GM19468 (cell line): ENCODE measurements at regions not wholly inside any gene's neighbourhood (a gene's known extent, or its start where the extent isn't known, plus 50 kb on each side); places are given as distances from the start of the nearest gene placed in this dataset.
"Not testable (repeated sequence)": the region's sequence is repeated elsewhere in the genome, so short reads cannot be mapped to it uniquely, and the experiment has no call there.

Experiments
- ATAC-seq: cut with Tn5 transposase; IDR thresholded peaks from one replicate; pipeline ENCODE4 v1.9.1; 2021; ENCODE audit warnings: mild to moderate bottlenecking, moderate library complexity, moderate number of reproducible peaks; ENCODE audit not compliant: unreplicated experiment; ENCODE audit errors: extremely low read depth

GRCh38 chr7:25574828-25575227, 346.5 kb upstream of the NPVF start:
- no peak for ATAC-seq

DNA sequence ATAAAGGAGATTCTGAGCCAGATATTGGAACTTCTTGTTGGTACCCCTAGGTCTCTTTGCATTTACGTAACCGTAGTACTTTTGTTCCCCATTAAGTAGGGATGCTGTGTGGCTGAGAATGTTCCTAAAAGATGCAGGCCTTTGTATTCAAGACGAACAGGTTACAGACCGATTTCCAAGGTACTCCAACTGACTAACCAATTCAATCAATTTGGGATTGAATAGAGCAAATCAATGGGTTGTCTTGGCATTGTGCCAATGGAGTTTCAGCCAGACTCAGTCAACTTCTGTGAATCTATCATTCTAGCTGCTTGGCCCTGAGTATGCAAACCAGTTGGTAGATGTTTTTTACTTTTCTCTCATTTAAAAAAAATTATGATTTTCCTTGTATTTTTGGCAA, 347.3 kb upstream of the NPVF start:
- ATAC-seq: no peak

GRCh38 chr7:25578991-25579777, 350.9 kb upstream of the NPVF start:
- ATAC-seq: no peak

GRCh38 chr7:25579778-25580075, 351.4 kb upstream of the NPVF start:
- no peak for ATAC-seq

DNA sequence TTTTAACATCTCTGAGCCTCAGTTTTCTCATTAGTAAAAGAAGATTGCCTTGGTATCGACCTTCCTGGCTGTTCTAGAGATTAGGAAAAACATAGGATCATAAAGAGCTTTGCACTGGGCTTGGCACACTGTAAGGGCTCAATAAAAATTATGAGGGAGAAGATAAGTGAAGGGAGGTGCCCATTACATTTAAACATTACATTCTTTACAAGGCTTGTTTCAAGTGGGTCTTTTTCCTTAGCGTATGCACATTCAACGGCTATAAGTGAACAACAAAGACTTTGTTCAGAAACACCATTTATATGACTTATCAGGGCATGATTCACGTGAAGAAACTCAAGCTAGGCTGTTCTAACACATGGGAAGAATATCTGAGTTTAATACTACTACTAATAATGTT, 351.9 kb upstream of the NPVF start:
- no peak for ATAC-seq

DNA sequence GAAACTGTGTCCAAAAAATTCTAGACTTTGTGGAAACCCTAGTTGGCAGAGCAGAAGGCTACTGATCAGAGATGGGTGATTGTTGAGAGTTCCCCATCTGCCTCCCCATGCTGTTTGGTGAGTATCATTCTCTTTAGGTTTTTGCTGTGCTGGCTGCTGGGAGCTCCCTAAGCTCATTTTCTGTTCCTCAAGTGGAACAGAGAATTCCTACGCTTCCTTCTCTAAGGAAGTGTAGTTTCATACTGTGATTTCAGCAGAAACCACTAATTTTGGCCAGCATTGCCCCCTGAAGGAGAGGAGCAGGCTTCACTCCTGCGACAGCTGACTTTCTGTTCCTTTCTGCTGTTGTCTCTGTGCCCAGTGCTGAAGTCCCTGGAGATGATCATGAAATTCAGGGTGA, 355.3 kb upstream of the NPVF start:
- ATAC-seq: no peak

DNA sequence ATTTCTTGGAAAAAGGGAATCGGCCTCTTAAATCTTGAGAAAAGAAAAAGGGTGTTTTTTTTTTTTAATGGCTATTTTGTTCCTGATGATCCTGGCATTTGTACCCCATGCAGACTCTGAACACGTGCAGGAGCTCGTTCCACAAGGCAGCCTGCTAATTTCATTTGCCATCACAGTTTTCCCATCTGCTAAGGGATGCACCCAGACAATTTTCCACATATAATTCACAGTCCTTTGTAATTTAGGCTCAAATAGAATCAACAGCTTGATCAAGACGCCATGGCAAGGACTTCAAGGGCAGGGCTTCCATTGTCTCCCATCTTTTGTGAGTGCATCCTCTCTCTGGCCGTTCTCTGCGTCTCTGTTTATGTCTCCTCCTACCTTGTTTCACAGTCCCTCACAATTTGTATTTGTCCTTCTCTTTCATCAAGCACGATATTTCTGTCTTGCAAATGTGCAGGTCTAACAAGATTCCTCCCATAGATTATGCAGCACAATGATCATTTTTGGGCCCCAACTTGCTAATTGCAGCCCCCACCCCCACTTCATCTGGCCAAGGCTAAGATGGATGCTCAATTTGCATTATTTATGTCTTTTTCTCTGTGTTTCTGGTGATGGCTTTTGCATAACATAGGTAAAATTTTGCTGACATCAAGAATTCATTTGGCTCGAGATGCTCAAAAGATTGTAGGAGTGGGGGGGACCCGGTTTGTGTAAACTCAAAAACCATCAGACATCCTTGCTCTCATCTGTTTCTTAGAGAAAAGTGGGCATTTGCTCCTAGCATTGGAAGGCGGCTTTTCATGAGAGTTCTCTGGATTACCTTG, 356.0 kb upstream of the NPVF start:
- ATAC-seq: no peak

DNA sequence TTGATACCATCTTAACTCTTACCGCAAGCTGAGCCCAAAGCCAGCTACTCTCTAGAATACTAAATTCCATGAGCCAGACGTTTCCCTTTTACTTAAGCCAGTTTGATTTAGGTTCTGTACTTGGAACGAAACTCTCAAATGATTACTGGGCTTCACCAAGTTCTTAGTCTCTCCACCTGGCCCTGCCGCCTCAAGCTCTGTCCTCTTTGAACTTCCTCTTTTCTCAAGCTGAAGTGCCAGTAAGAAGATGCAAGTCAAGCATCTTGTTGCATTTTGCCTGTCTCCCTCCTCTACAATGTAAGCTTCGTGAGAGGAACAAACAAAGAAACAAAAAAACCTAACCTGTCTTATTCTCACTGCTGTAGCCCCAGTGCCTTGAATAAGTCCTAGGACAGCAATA, 358.2 kb upstream of the NPVF start:
- no peak for ATAC-seq

DNA sequence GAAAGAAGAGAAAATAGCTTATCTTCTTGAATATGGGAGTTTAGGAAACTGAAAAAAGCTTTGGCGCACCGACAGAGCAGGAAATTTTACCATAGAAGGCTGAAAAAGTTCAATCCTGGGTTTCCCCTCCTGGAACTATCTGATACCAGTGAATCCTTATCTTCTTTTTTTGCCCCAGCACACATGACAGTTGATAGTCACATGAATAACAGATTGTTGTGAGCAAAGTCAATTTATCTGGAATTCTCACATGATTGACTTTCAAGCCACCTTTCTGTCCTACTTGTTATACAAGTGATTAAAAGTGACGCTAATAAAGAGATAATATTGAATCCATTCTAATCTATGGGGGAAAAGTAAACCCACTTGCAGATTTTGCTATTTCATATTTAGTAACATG, 365.8 kb upstream of the NPVF start:
- ATAC-seq: no peak

DNA sequence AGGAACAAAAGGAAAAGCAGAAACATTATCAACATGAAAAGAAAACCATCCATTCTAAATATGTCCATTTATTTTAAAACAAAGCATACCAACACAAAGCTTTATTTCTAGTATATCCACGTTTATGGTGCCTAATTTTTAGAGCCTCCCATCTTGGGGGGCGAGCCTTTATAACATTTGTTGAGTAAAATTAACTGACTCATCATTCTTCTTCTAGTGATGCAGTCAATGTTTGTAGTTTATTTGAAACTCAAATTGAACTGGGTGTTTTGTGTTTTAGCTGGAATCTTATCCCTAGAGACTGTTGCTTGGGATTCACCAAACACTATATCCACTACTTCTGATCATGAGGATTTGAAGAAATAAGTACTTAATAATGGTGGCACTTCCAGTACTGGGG, 366.4 kb upstream of the NPVF start:
- no peak for ATAC-seq

DNA sequence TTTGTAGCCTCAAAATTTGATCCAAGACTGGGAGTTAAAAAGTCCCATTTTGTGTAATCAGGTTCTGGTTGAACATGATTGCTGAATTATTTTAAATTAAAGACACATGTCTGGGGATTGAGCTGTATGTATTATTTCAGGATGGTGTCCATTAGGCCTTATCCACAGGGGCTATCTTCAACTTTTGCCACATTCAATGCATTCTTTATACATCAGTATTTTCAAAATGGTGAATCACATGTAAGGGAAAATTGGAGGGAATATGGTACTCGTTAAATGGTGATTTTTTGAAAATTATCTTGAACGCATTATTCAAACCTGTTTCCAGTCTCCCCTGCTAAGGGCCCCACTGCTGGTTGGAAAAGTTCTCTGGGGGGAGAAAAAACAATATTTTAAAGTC, 367.7 kb upstream of the NPVF start:
- no peak for ATAC-seq

DNA sequence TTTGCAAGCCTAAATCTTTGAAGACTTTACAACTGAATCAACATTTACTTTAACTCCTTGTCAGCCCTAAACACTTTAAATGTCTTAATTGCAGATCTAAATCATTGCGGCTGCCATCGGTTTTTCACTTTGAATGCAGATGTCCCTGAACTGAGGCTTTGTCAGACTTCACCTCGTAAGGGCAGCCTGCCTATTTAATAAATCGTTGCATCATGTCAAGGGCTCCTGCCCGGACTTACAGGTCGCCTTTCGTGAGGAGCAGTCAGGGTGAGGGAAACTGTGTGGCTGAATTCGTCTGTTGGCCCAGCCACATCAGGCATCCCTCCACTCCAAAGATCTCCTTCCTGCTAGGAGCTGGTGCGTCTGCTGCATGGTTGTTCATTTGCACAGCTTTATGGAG, 368.2 kb upstream of the NPVF start:
- ATAC-seq: no peak

DNA sequence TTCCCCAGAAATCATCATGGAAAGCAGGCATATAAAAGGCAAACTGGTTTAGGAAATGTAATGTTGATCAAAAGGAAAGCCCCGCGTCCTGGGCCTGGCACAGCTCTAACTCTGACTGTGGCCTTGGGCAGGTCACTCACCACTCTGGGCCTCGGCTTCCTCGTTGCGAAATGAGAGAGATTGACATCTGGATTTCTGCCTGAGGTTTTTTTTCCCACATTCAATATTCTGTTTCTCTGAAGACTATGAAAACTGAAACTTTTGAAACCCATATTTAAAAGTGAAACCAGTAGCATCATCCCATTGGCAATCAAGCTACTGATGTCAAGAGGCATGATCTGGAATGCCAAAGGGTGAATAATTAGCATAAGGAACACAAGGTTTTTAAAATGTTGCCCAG, 369.7 kb upstream of the NPVF start:
- no peak for ATAC-seq

DNA sequence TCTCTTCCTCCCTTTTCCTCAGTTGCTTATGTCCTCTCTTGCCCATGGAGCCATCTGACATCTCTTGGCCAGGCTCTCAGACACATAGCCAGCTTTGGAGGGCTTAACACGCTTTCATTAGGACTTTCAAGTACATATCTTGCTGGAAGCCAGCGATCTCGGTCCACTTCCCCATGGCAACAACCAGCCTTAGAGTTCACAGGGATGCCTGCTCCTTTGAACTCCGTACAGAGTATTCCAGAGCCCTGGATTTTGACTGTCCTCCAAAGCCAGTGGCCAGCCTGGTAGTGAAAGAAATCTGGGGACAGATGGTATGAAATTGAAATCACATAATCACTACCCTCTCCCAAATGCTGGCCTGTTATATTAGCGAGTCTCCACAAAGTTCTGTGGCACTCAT, 370.5 kb upstream of the NPVF start:
- ATAC-seq: no peak

GRCh38 chr7:25600262-25600920, 372.1 kb upstream of the NPVF start:
- ATAC-seq: no peak

DNA sequence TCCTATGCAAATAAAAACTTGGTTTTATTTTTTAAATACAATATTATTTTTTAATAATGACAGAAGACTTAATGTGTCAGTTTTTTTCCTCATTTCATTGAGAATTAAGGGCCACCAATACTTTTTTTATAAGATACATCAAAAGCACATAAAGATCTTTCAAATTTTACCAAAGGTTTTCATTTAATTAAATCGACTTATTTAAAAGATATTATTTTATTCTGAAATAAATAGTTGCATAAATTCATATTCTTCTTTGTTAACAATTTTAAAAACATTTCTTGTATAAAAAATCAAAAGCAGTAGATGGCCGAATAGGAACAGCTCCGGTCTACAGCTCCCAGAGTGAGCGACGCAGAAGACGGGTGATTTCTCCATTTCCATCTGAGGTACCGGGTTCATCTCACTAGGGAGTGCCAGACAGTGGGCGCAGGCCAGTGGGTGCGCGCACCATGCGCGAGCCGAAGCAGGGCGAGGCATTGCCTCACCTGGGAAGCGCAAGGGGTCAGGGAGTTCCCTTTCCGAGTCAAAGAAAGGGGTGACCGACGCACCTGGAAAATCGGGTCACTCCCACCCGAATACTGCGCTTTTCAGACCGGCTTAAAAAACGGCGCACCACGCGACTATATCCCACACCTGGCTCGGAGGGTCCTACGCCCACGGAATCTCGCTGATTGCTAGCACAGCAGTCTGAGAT, 374.6 kb upstream of the NPVF start:
- not testable (repeated sequence) for ATAC-seq

DNA sequence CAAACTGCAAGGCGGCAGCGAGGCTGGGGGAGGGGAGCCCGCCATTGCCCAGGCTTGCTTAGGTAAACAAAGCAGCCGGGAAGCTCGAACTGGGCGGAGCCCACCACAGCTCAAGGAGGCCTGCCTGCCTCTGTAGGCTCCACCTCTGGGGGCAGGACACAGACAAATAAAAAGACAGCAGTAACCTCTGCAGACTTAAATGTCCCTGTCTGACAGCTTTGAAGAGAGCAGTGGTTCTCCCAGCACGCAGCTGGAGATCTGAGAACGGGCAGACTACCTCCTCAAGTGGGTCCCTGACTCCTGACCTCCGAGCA, 375.1 kb upstream of the NPVF start:
- not testable (repeated sequence) for ATAC-seq

- ATAC-seq: no peak
Measured at GRCh38 chr7:25611196-25611595, 382.9 kb upstream of the NPVF start.

- no peak for ATAC-seq
Measured at GRCh38 chr7:25613912-25614311, 385.6 kb upstream of the NPVF start.

DNA sequence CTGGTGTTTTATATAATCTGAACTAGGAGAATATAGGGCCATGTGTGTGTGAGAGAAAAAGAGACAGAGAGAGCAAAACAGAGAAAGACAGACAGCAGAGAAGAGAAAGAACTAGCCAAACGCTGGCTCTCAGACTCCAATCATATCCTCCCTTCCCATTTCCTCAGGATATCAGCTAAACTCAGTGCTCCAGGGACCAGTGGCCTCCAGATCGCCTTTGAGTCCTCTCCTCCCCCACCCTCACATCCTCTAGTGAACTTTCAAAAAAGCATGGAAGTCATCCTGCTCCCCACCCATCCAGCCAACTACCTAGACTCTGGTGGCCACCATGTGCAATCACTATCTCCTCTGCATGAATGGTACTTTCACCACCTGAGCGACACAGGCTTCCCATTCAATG, 386.1 kb upstream of the NPVF start:
- no peak for ATAC-seq

- no peak for ATAC-seq
Measured at GRCh38 chr7:25615003-25615402, 386.7 kb upstream of the NPVF start.
